Activated B cell treated with CpG ODN at 0.5 μM for 24 hours (primary cell): ENCODE measurements at regions not wholly inside any gene's neighbourhood (a gene's known extent, or its start where the extent isn't known, plus 50 kb on each side); places are given as distances from the start of the nearest gene placed in this dataset.

Experiments
- ATAC-seq: fragments of 200-7000 bp; cut with Tn5 transposase; one replicate; pipeline ENCODE4 v1.10.0; 2021; ENCODE audit warnings: low read depth, mild to moderate bottlenecking, moderate library complexity
- CTCF ChIA-PET: fragments of 350-600 bp; sonication (Branson Sonifier 250); formaldehyde crosslinking; loops from one replicate; lab custom pipeline; 2021; ENCODE audit warnings: antibody characterized with exemption; lab: Charles Lee
- POLR2A ChIA-PET: fragments of 350-600 bp; sonication (Branson Sonifier 250); formaldehyde crosslinking; loops from one replicate; lab custom pipeline; 2021; ENCODE audit warnings: antibody characterized with exemption; lab: Charles Lee
- DNase-seq: peaks from one replicate; pipeline ENCODE4 v3.0.0; 2022
- H3K27ac Mint-ChIP-seq: one replicate; pipeline ENCODE4 v1.8.0; 2020; ENCODE audit warnings: mixed read lengths
- H3K27me3 Mint-ChIP-seq: one replicate; pipeline ENCODE4 v1.8.0; 2021; ENCODE audit warnings: mixed read lengths
- H3K36me3 Mint-ChIP-seq: one replicate; pipeline ENCODE4 v1.8.0; 2021; ENCODE audit warnings: low read depth, mixed read lengths
- H3K4me1 Mint-ChIP-seq: one replicate; pipeline ENCODE4 v1.8.0; 2021; ENCODE audit warnings: mixed read lengths
- H3K4me3 Mint-ChIP-seq: one replicate; pipeline ENCODE4 v1.8.0; 2020; ENCODE audit warnings: mild to moderate bottlenecking, mixed read lengths
- H3K9me3 Mint-ChIP-seq: one replicate; pipeline ENCODE4 v1.8.0; 2020; ENCODE audit warnings: mixed read lengths
- intact Hi-C: fragments of 100-400 bp; cut with micrococcal nuclease; formaldehyde crosslinking; loops from one replicate; pipeline ENCODE4 v1.15.1; 2024
- TF ChIP-seq, protein P1 (sequence below): fragments of 200-600 bp; IDR thresholded peaks from one replicate; pipeline ENCODE4 v1.8.0; 2022; ENCODE audit warnings: antibody characterized with exemption, mild to moderate bottlenecking

DNA sequence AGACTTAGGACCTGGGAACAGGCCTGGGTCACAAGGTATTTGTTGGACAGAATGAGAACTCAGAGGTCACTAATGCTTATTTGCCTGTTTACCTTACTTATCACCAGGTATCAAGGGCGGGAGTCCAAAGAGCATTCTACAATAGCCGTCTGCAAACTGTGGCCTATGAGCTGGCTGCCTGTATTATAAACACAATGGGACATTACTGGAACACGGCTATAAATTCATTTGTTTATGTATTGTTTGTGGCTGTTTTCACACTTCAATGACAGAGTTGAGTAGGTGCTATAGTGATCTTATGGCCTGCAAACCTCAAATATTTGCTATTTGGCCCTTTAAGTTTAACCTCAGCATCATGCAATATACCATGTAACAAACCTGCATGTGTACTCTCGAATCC lies 76.6 kb upstream of the ASTN2 start:
- CTCF ChIA-PET: no interaction called here
- Mint-ChIP-seq H3K4me1 (no peaks in the 10 kb centered on the region), H3K27ac (no peak overlapping the region), H3K36me3 (no peaks in the 10 kb centered on the region), H3K4me3 (no peak overlapping the region), H3K9me3 (no peaks in the 10 kb centered on the region), H3K27me3 (peaks cover 7% of the 10 kb centered on the region)
- no peak for ATAC-seq
- DNase-seq: no peak
- intact Hi-C loops: no loop called here
- TF ChIP-seq, protein P1, sequence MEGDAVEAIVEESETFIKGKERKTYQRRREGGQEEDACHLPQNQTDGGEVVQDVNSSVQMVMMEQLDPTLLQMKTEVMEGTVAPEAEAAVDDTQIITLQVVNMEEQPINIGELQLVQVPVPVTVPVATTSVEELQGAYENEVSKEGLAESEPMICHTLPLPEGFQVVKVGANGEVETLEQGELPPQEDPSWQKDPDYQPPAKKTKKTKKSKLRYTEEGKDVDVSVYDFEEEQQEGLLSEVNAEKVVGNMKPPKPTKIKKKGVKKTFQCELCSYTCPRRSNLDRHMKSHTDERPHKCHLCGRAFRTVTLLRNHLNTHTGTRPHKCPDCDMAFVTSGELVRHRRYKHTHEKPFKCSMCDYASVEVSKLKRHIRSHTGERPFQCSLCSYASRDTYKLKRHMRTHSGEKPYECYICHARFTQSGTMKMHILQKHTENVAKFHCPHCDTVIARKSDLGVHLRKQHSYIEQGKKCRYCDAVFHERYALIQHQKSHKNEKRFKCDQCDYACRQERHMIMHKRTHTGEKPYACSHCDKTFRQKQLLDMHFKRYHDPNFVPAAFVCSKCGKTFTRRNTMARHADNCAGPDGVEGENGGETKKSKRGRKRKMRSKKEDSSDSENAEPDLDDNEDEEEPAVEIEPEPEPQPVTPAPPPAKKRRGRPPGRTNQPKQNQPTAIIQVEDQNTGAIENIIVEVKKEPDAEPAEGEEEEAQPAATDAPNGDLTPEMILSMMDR: no peak
- POLR2A ChIA-PET: no interaction called here

DNA sequence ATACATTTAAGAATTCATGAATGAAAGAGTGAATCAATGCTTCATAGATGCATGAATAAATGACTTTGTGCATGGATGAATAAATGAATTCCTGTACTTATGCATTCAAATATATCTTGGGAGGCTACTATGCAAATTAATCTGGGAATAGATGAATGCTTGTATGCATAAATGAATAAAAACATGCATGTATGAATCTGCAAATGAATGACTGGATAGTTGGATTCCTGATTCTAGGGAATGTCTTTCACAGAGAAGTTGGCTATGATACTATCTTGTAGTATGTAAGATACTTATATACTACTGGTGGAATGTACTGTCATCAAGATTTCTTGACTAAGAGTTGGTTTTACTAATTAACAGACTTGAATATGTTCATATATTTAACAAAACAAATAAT lies 75.3 kb upstream of the ASTN2 start:
- no peaks in the 10 kb centered on the region for H3K36me3 Mint-ChIP-seq
- intact Hi-C loops: no loop called here
- ChIA-PET POLR2A (no interaction called here), CTCF (no interaction called here)
- DNase-seq (no peak), ATAC-seq (no peak)
- no peaks in the 10 kb centered on the region for H3K4me1 Mint-ChIP-seq
- TF ChIP-seq, protein P1: no peak
- H3K27ac Mint-ChIP-seq: no peak overlapping the region
- no peaks in the 10 kb centered on the region for H3K9me3 Mint-ChIP-seq
- peaks cover 10% of the 10 kb centered on the region for H3K27me3 Mint-ChIP-seq
- H3K4me3 Mint-ChIP-seq: no peak overlapping the region

DNA sequence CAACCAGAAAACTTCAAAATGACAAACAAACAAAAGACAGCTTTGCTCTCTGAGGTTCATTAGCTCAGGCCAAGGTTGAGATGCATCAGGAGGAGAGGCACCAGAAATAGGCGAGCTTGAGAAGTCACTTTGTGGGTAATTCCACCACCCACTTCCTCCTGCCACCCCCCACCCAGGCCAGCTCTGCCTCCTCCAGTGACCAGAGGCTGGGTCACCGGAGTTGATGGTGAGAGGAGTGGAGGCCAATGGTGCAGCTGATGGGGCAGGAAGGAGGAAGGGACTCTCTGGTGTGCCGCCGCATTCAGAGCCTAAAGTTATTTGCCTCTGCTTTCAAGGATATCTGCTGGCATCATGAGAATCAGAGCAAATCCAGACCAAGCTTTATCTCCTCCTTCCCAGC lies 73.8 kb upstream of the ASTN2 start:
- TF ChIP-seq, protein P1: no peak
- POLR2A ChIA-PET: no interaction called here
- Mint-ChIP-seq H3K36me3 (no peaks in the 10 kb centered on the region), H3K9me3 (no peaks in the 10 kb centered on the region), H3K27ac (no peak overlapping the region), H3K27me3 (peaks cover 18% of the 10 kb centered on the region), H3K4me1 (no peaks in the 10 kb centered on the region), H3K4me3 (no peak overlapping the region)
- CTCF ChIA-PET: no interaction called here
- no peak for DNase-seq
- ATAC-seq: no peak
- intact Hi-C loops: no loop called here

- Mint-ChIP-seq H3K27ac (no peak overlapping the region), H3K4me3 (no peak overlapping the region), H3K9me3 (no peaks in the 10 kb centered on the region), H3K4me1 (no peaks in the 10 kb centered on the region), H3K36me3 (no peaks in the 10 kb centered on the region), H3K27me3 (peaks cover 18% of the 10 kb centered on the region)
- DNase-seq: peak; percentile 20
- ChIA-PET CTCF (interaction anchor here (1.0 to 1.4 kb wide), 2 partner anchors 18 kb away, joined by 3 to 5 read pairs; no protein-coding TSS in a partner anchor), POLR2A (no interaction called here)
- ATAC-seq: peak; percentile 37
- TF ChIP-seq, protein P1: no peak
- intact Hi-C loops: no loop called here
Measured at GRCh38 chr9:117487555-117488175, 72.8 kb upstream of the ASTN2 start.

DNA sequence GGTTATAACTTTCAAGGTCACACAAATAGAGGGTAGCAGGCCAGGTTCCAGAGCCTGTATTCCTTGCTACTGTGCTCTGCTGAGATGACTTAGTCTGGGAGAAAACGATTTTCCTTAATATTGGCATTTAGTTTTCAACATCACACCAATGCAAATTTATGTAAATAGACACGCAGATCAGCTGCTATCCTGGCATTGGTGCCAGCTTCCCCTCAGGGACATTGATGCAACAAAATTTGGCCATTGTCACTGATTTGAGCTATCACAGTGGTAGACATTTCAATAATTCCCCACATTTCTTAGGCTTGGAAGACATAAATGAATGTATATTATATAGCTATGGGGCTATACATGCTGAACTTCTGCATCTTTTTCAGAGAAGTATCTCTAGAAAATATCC lies 71.6 kb upstream of the ASTN2 start:
- ATAC-seq (no peak), DNase-seq (no peak)
- ChIA-PET POLR2A (no interaction called here), CTCF (no interaction called here)
- Mint-ChIP-seq H3K36me3 (no peaks in the 10 kb centered on the region), H3K9me3 (no peaks in the 10 kb centered on the region), H3K27me3 (peaks cover 18% of the 10 kb centered on the region), H3K4me1 (no peaks in the 10 kb centered on the region), H3K4me3 (no peak overlapping the region), H3K27ac (no peak overlapping the region)
- intact Hi-C loops: no loop called here
- TF ChIP-seq, protein P1: no peak
